HG02763 (cell line): ENCODE measurements at regions not wholly inside any gene's neighbourhood (a gene's known extent, or its start where the extent isn't known, plus 50 kb on each side); places are given as distances from the start of the nearest gene placed in this dataset.

Source experiments
- ATAC-seq: cut with Tn5 transposase; IDR thresholded peaks from one replicate; pipeline ENCODE4 v1.9.1; 2021; ENCODE audit warnings: mild to moderate bottlenecking, moderate library complexity; ENCODE audit not compliant: unreplicated experiment

- no peak for ATAC-seq
These were observed 59.5 kb downstream of the FZD1 start for GRCh38 chr7:91323626-91324158.

DNA sequence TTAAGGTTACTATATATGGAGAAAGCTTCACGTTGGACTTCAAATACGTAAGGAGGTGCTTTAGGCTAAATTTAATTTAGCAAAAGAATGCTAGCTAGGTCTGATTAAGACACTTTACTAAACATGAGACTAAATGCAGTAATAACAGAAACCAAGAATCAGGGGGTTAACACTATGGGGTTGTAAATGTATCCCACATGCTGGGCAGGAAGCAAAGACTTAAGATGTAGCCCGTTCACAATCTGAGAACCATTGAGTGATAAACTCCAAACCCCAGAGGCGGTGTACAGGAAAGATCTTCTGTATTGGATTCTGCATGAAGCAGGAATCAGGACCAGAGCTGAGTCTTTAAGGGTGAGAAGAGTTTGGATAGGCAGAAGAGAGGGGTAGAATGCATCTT is 60.4 kb downstream of the FZD1 start:
- no peak for ATAC-seq

DNA sequence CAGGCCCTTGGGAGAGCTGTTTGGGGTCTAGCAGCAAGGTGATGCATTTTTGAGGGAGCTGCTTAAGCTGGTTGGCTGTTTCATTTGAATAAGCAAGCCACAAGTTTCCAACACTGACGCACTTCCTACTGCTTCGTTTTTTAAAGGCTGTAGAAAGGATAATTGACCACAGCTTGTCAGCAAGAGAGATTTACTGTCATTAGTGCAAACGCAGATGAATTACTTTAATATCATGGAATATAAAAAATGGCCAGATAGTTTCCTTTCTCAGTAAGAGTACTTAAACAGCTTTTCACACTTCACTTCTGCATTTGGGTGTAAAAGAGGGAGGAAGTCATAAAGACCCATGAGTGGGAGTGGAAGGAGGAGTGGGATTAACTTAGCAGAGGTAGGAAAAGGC is 61.5 kb downstream of the FZD1 start:
- no peak for ATAC-seq

DNA sequence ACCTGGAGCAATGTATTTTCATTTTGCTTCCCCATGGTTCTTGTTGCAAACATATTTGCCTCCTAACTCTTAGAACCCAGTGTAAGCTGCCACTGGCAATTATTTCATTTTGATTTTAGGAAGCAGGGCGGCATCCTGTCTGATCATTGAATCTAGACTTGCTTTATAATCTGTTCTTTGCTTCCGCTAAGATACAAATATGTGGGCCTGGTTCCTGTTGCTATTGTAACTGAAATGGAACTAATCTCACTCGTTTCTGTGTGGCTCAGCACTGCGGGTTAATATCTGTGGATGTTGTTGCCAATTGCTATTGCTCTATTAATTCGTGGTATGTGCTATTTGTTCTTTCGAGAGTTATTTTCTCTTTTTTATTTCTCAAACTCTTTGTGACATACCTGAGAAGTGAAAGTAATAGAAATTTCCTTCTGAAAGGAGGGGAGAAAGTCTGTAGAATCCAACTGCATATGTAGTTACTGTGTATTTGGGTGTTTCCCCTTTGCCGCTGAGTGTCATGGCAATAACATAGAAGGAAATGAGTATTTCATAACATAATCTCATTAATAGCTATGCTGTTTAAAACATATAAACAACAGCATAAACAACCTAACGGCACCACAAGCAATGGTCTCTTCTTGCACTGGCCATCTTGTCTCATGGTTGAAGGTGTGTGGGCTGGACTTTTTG is 62.4 kb downstream of the FZD1 start:
- ATAC-seq = no peak

DNA sequence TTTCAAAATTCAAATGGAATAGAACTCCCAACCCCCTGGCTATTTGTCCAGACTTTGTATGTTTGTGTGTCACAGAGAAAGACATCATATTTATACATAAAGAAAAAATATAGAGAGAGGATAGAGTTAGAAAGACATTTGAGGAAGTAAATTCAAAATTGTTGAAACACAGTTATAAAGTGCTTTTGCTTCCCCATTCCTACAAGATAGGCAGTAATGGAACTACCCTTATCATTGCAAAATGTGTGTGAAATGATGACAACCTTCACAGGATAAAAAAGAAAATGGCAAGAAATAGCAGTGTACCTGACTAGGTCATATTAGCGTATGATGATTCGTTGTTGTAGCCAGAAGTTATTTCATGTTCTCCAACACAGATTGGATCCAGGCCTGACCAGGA is 63.1 kb downstream of the FZD1 start:
- no peak for ATAC-seq

GRCh38 chr7:91329571-91329970 is 65.3 kb downstream of the FZD1 start:
- ATAC-seq = no peak

DNA sequence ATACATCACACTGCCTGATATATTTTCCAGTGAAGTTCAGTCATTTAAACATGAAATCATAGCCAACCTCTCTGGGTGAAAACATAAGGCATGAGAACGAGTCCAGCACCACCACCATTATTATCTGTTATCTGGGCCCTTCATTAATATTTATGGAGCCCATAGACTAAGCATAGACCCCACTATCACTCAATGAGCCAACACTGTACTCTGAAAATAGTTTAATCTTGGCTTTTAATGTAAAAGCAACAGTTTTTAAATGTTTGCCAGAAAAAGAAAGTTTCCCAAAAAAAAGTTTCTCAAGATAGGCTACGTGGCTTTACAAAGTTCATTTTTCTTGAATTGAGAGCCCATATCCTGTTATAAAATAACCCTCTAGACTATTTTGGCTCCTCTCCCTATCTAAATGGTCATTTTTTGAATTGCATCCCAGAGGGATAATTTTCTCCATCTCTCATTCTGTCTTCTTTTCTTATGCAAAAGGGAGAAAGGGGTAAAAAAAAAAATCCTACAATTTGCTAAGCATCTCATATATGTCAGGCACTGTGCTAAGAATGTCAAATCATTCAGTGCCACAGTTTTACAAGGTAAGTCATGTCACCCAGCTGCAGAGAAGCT is 66.1 kb downstream of the FZD1 start:
- ATAC-seq = no peak

- no peak for ATAC-seq
These were observed 66.6 kb downstream of the FZD1 start for GRCh38 chr7:91330866-91331265.

DNA sequence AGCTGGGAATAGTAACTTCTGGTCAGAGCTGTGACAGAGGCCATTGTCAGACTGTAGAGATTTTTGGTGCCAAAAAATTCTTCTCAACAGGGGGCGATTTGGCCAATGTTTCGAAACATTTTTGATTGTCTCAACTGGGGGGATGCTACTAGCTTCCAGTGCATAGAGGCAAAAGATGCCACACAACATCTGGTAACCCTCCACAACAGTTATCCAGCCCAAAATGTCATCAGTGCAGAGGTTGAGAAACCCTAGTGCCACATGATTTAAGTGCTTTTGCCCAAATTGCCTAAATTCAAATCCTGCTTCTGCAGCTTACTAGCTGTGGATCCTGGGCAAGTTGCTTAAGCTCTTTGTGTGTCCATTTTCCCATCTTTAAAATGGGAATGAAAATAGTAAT is 71.9 kb downstream of the FZD1 start:
- no peak for ATAC-seq

DNA sequence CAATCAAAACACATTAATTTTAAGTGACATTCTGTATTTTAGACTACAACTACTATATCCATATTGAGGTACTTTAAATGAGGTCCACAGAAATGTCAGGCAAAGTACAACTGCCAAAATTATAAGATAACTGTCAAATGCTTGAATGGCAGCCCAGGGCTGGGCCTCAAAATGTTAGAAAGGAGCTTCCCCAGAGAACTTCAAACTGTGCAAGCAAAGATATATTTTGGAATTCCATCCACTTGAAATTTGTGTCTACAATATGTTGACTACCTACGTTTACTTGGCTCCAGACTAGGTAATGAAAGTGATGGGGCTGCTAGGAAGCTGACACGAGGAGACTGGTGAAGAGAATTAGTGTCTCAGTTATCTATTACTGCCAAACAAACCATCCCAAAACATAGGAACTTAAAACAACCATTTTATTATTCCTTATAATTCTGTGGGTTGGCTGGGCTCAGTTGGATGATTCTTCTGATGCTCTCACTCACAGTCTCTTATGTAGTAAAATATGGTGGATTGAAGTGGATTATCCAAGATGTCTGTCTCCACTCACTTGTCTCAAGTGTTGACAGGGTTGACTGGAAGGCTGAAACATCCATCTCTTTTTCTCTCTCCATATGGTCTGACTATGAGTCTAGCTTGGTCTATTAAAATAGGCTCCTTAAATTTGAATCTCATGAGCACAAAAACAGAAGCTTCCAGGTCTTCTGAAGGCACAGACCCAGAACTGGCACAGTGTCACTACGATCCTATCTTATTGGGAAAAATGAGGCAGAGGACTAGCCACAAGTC is 74.2 kb downstream of the FZD1 start:
- ATAC-seq = no peak

DNA sequence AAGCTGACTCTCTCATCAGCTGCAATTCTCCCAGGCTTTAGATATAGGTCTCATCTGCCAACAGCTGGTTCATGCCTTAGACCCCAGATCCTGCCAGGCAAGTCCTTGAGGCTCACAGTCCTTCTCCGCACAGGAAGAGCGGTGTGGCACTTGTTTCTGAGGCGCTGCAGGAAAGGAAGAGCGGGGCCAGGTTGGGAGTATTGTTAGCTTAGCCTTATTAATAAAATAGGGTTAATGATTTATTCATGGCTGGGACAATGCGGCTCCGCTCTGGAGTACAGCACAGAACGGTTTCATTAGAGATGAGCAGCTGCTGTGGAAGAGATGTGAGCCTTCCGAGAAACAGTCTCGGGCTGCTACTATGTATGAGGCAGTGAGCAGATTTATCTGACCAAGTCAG is 78.1 kb downstream of the FZD1 start:
- ATAC-seq = no peak

DNA sequence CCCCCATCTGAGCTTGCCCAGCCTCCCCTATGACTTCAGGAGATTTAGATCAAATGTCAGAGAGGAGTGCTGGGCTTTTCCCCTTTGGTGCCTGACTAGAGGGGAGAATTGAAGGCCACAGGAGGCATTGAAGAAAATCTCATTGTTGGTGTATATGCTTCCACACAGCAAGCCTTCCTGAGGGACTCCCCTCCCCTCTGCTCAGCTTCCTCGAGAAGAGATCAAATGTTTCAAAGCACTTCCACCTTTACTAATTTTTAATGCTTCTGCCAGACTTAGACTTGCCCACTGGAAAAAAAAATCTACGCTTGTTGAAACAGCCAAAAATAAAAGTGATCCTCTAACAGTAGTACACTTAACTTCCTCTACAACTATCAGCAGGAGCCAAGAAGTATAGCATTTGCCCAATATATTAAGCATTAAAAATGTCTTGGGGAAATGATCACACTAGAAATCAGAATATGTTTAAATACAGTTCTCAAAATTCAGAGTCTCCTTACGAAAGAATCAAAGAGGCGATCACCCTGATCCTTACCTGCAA is 79.3 kb downstream of the FZD1 start:
- ATAC-seq = no peak

DNA sequence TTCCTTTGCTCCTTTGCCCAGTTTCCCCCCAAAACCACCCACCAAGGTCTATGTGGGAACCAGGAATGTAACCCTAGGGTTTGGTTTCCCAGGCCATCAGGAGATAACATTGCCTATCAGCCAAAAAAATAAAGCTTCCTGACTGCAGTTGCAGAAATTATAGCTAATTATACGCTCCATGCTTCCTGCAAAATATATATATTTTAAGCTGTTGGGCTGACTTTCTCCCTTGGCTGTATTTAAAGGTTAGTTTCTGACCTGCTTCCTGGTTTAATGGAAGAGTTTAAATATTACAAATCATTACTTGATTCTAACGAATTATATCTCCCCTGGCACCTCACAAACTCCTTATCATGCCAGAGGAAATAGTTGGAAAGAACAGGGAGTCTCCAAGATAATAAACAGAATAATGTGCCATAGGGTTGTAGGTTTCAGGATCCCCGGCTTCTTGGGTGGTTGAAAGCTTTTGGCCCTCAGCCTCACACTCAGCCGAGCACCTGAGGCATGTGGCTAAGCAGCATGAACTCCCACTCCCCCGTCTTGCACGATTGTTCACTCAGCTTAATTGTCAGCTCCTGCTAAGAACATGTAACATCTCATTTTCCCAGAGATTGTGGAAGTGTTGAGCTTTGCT is 79.9 kb downstream of the FZD1 start:
- no peak for ATAC-seq

DNA sequence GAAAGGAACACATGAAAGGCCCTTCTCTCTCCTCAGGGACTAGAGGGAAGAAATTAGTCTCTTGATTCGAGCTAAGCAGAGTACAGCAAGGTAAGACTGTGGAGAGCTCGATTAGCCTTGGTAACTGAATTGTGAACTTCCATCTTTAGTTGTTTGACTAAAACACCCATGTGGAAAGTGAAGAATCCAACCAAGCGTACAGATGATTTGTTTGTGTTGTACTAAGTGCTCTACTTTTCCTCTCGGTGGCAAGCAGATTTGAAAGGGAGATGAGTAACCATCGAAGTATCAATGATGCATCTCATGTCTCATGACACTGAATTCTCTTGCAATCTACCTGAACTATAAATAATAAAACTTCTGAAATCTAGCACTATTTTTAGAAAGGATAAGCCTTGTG is 80.7 kb downstream of the FZD1 start:
- ATAC-seq = peak; percentile 71

DNA sequence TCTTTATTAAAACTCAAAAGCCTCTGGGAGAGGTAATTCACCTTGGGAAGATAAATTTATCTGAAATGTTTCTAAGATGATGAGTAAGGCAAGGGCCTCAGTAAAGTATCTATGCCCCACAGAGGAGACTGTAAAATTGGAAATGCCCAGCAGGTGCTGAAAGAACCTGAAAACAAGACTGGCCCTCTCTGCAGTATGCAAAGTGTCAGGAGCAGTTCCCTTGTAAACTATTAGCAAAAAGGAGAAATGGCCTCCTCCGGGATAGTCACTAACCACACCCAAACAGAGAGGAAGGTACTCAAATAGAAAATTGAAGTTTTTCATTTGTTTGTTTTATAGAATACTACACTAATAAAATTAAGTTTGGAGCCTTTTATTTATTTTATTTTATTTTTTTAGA is 81.2 kb downstream of the FZD1 start:
- ATAC-seq = peak; percentile 75

GRCh38 chr7:91346426-91346825 is 82.2 kb downstream of the FZD1 start:
- ATAC-seq = no peak

GRCh38 chr7:91347290-91347689 is 83.1 kb downstream of the FZD1 start:
- ATAC-seq = no peak

- no peak for ATAC-seq
These were observed 84.5 kb downstream of the FZD1 start for GRCh38 chr7:91348711-91349110.

DNA sequence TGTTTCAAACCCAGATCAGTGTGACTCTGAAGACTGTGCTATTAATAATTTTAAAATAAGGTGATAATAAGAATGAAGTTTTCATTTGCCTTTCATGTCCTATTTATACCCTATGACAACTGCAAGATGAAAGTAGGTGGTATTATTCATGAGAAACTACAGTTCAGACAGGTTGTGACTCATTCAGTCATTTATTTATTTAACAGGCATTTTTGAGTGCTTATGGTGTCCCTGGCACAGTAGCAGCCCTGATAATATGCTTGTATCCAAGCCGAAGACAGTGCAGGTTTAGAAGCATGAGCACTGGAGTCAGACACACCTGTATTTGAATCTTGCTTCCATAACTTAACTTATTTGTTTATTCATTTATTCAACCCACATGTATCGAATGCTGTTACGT is 87.1 kb downstream of the FZD1 start:
- ATAC-seq = no peak

DNA sequence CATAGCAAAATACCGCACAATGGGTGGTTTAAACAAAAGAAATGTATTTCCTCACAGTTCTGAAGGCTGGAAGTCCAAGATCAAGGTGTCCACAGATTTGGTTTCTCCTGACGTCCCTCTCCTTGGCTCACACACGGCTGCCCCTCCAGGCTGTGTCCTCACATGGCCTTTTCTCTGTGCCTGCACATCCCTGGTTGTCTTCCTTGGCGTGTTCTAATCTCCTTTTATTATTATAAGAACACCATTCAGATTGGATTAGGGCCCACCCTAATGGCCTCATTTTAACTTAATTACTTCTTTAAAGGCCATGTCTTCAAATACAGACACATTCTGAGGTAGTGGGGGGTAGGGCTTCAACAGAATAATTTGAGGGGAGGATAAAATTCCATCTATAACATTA is 87.9 kb downstream of the FZD1 start:
- no peak for ATAC-seq

GRCh38 chr7:91353848-91354247 is 89.6 kb downstream of the FZD1 start:
- no peak for ATAC-seq
